B cell (primary cell): ENCODE measurements at regions not wholly inside any gene's neighbourhood (a gene's known extent, or its start where the extent isn't known, plus 50 kb on each side); places are given as distances from the start of the nearest gene placed in this dataset.

Source experiments
- ATAC-seq: fragments of 200-7000 bp; cut with Tn5 transposase; one replicate; pipeline ENCODE4 v1.10.0; 2021; ENCODE audit warnings: low read depth, mild to moderate bottlenecking, moderate number of reproducible peaks, moderate library complexity
- CTCF ChIA-PET: fragments of 350-600 bp; sonication (Branson Sonifier 250); formaldehyde crosslinking; loops from one replicate; lab custom pipeline; 2021; ENCODE audit warnings: antibody characterized with exemption, inconsistent platforms; lab: Charles Lee
- POLR2A ChIA-PET: fragments of 350-600 bp; sonication (Branson Sonifier 250); formaldehyde crosslinking; loops from one replicate; lab custom pipeline; 2021; ENCODE audit warnings: antibody characterized with exemption; lab: Charles Lee
- DNase-seq: peaks from one replicate; pipeline ENCODE4 v3.0.0; 2013
- H2AFZ ChIP-seq: 2 replicates; pipeline ENCODE4 v1.6.1; 2012; ENCODE audit warnings: mild to moderate bottlenecking, low read depth, low read length; ENCODE audit not compliant: insufficient read depth, poor library complexity, severe bottlenecking
- H3K27ac ChIP-seq, 2 donors: 1 replicate in 1 of 2; 2 replicates in 1 of 2; pipeline ENCODE4 v1.5.1; 2012 to 2013; ENCODE audit warnings: low read length in 2 of 2, mild to moderate bottlenecking in 2 of 2, moderate library complexity in 1 of 2
- H3K27me3 ChIP-seq, 4 experiments: fragments of 200-600 bp in 1 of 4; sonication (generic) in 1 of 4; replicated peaks in 1 of 4; 1 replicate in 2 of 4; 2 replicates in 2 of 4; pipeline versions ENCODE4 v1.6.1 to v1.7.0; 2013 to 2016; ENCODE audit warnings: low read length in 3 of 4, mild to moderate bottlenecking in 2 of 4, mixed read lengths in 1 of 4, moderate library complexity in 1 of 4; ENCODE audit not compliant: insufficient read depth in 4 of 4, control insufficient read depth in 3 of 4; ENCODE audit errors: control extremely low read depth in 1 of 4
- H3K36me3 ChIP-seq, 2 experiments: replicated peaks in 1 of 2; 1 replicate in 1 of 2; 2 replicates in 1 of 2; pipeline versions ENCODE4 v1.6.1 to v1.7.1; 2013; ENCODE audit warnings: low read length in 1 of 2; ENCODE audit not compliant: insufficient read depth in 2 of 2, control insufficient read depth in 1 of 2; ENCODE audit errors: control extremely low read depth in 1 of 2, extremely low read depth in 1 of 2
- H3K4me1 ChIP-seq, 2 donors: fragments of 200-600 bp in 1 of 2; sonication (generic) in 1 of 2; 1 replicate in 1 of 2; 2 replicates in 1 of 2; pipeline versions ENCODE4 v1.5.1 to v1.6.1; 2013 to 2017; ENCODE audit warnings: low read length in 2 of 2; ENCODE audit not compliant: control insufficient read depth in 2 of 2, insufficient read depth in 2 of 2
- H3K4me2 ChIP-seq: replicated peaks from 2 replicates; pipeline ENCODE3; 2012; ENCODE audit warnings: mild to moderate bottlenecking, low read depth, low read length; ENCODE audit not compliant: poor library complexity, severe bottlenecking
- H3K4me3 ChIP-seq, 5 experiments: fragments of 200-600 bp in 1 of 5; sonication (generic) in 1 of 5; 1 replicate in 3 of 5; 2 replicates in 2 of 5; pipeline versions ENCODE4 v1.5.1 to v1.7.0; 2011 to 2016; ENCODE audit warnings: low read length in 4 of 5, mild to moderate bottlenecking in 4 of 5, low read depth in 2 of 5, control low read depth in 1 of 5, moderate library complexity in 1 of 5; ENCODE audit not compliant: insufficient read depth in 1 of 5; ENCODE audit errors: control extremely low read depth in 1 of 5, extremely low read depth in 1 of 5
- H3K79me2 ChIP-seq: fragments of 200-600 bp; sonication (generic); one replicate; pipeline ENCODE4 v1.6.0; 2016; ENCODE audit warnings: low read length; ENCODE audit not compliant: control insufficient read depth, insufficient read depth
- H3K9ac ChIP-seq: fragments of 200-600 bp; sonication (generic); 2 replicates; pipeline ENCODE4 v1.6.1; 2017; ENCODE audit warnings: mild to moderate bottlenecking, low read length, moderate library complexity
- H3K9me3 ChIP-seq, 3 donors: one replicate each; pipeline versions ENCODE4 v1.6.1 to v1.7.1; 2013; ENCODE audit warnings: low read length in 2 of 3; ENCODE audit not compliant: control insufficient read depth in 2 of 3, insufficient read depth in 1 of 3; ENCODE audit errors: control extremely low read depth in 1 of 3
- H4K20me1 ChIP-seq: 2 replicates; pipeline ENCODE4 v1.6.0; 2012; ENCODE audit warnings: mild to moderate bottlenecking, low read length; ENCODE audit not compliant: insufficient read depth, control insufficient read depth, poor library complexity, severe bottlenecking
- H3K27ac Mint-ChIP-seq: one replicate; pipeline ENCODE4 v1.8.0; 2021; ENCODE audit warnings: mixed read lengths
- H3K27me3 Mint-ChIP-seq: one replicate; pipeline ENCODE4 v1.8.0; 2021; ENCODE audit warnings: mixed read lengths
- H3K4me1 Mint-ChIP-seq: one replicate; pipeline ENCODE4 v1.8.0; 2021; ENCODE audit warnings: mixed read lengths
- H3K4me3 Mint-ChIP-seq: one replicate; pipeline ENCODE4 v1.8.0; 2021; ENCODE audit warnings: mixed read lengths
- H3K9me3 Mint-ChIP-seq: one replicate; pipeline ENCODE4 v1.8.0; 2022; ENCODE audit warnings: mixed read lengths; ENCODE audit not compliant: insufficient read depth
- EZH2 ChIP-seq: IDR thresholded peaks from 2 replicates; pipeline ENCODE4 v1.6.1; 2012; ENCODE audit warnings: borderline replicate concordance, low read depth, mild to moderate bottlenecking, moderate library complexity, low read length; ENCODE audit not compliant: insufficient read depth, poor library complexity, severe bottlenecking
- WGBS: methylation state at CpG from one replicate; pipeline ENCODE4 v1.1.5; 2013; ENCODE audit warnings: missing lambda C conversion rate; ENCODE audit not compliant: insufficient coverage; 5-methylcytosine and 5-hydroxymethylcytosine counted together
- intact Hi-C: fragments of 100-400 bp; cut with micrococcal nuclease; formaldehyde crosslinking; loops from one replicate; pipeline ENCODE4 v1.10.0; 2022
- TF ChIP-seq, protein P1 (sequence below): fragments of 200-600 bp; IDR thresholded peaks from one replicate; pipeline ENCODE4 v1.8.0; 2022; ENCODE audit warnings: antibody characterized with exemption, mild to moderate bottlenecking

DNA sequence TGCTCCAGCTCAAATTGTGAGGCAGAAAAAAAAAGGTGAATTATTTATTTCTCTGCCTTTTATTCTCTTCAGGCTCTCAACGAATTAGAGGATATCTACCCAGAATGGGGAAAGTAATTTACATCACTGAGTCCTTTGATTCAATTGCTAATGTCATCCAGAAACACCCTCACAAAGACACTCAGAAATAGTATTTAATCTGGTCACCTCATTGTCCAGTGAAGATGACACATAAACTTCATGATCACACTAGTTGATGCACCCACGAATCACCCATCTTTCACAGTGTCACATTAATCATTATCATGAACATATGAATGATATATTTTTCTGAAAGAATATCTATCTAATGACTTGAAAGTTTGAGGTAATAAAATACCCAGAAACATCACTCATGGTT, 868.5 kb downstream of the BRINP3 start:
- Histone ChIP-seq H2AFZ (no peak overlapping the region), H3K79me2 (no peaks in the 10 kb centered on the region), H3K4me2 (no peak overlapping the region), H3K9ac (no peak overlapping the region), H3K36me3 (no peaks in the 10 kb centered on the region), H3K27me3 (no peaks in the 10 kb centered on the region), H4K20me1 (no peaks in the 10 kb centered on the region), H3K9me3 (no peaks in the 10 kb centered on the region), H3K4me3 (no peak overlapping the region), H3K27ac (no peak overlapping the region), H3K4me1 (no peaks in the 10 kb centered on the region)
- WGBS = no CpG with 5 or more reads among the region's 2 CpGs
- H3K27ac Mint-ChIP-seq = no peak overlapping the region
- no peak for TF ChIP-seq EZH2
- TF ChIP-seq, protein P1, sequence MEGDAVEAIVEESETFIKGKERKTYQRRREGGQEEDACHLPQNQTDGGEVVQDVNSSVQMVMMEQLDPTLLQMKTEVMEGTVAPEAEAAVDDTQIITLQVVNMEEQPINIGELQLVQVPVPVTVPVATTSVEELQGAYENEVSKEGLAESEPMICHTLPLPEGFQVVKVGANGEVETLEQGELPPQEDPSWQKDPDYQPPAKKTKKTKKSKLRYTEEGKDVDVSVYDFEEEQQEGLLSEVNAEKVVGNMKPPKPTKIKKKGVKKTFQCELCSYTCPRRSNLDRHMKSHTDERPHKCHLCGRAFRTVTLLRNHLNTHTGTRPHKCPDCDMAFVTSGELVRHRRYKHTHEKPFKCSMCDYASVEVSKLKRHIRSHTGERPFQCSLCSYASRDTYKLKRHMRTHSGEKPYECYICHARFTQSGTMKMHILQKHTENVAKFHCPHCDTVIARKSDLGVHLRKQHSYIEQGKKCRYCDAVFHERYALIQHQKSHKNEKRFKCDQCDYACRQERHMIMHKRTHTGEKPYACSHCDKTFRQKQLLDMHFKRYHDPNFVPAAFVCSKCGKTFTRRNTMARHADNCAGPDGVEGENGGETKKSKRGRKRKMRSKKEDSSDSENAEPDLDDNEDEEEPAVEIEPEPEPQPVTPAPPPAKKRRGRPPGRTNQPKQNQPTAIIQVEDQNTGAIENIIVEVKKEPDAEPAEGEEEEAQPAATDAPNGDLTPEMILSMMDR = no peak
- POLR2A ChIA-PET = no interaction called here
- no peak for ATAC-seq
- H3K27me3 Mint-ChIP-seq = no peaks in the 10 kb centered on the region
- intact Hi-C loops = no loop called here
- CTCF ChIA-PET = no interaction called here
- DNase-seq = no peak
- no peaks in the 10 kb centered on the region for H3K4me1 Mint-ChIP-seq
- no peak overlapping the region for H3K4me3 Mint-ChIP-seq
- H3K9me3 Mint-ChIP-seq = no peaks in the 10 kb centered on the region

DNA sequence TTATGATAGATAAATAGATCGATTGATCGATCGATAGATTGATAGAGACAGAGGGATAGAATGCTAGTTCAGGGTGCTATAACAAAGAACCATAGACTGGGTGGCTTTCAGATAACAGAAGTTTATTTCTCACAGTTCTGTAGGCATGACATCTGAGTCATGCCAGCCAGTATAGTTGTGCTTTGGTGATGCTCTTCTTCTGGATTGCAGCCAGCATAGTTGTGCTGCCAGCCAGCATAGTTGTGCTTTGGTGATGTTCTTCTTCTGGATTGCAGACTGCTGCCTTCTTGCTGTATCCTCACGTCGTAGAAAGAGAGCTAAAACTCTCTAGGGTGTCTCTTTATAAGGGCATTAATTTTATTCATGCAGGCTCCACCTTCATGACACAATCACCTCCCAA, 860.8 kb downstream of the BRINP3 start:
- Mint-ChIP-seq H3K4me1 (no peaks in the 10 kb centered on the region), H3K4me3 (no peak overlapping the region), H3K9me3 (peaks cover 2% of the 10 kb centered on the region), H3K27ac (no peak overlapping the region), H3K27me3 (no peaks in the 10 kb centered on the region)
- Histone ChIP-seq H3K27me3 (no peaks in the 10 kb centered on the region), H4K20me1 (no peaks in the 10 kb centered on the region), H2AFZ (no peak overlapping the region), H3K4me2 (no peak overlapping the region), H3K27ac (no peak overlapping the region), H3K36me3 (no peaks in the 10 kb centered on the region), H3K79me2 (no peaks in the 10 kb centered on the region), H3K9me3 (no peaks in the 10 kb centered on the region), H3K4me3 (no peak overlapping the region), H3K4me1 (no peaks in the 10 kb centered on the region), H3K9ac (no peak overlapping the region)
- no peak for DNase-seq
- ChIA-PET CTCF (no interaction called here), POLR2A (no interaction called here)
- no peak for TF ChIP-seq EZH2
- TF ChIP-seq, protein P1 = no peak
- WGBS = 100% methylated on average over 3 of the region's 5 CpGs
- no peak for ATAC-seq
- intact Hi-C loops = no loop called here
